B cell (primary cell): ENCODE measurements at regions not wholly inside any gene's neighbourhood (a gene's known extent, or its start where the extent isn't known, plus 50 kb on each side); places are given as distances from the start of the nearest gene placed in this dataset.

Experiments
- ATAC-seq: fragments of 200-7000 bp; cut with Tn5 transposase; one replicate; pipeline ENCODE4 v1.10.0; 2021; ENCODE audit warnings: low read depth, mild to moderate bottlenecking, moderate number of reproducible peaks, moderate library complexity
- CTCF ChIA-PET: fragments of 350-600 bp; sonication (Branson Sonifier 250); formaldehyde crosslinking; loops from one replicate; lab custom pipeline; 2021; ENCODE audit warnings: antibody characterized with exemption, inconsistent platforms; lab: Charles Lee
- POLR2A ChIA-PET: fragments of 350-600 bp; sonication (Branson Sonifier 250); formaldehyde crosslinking; loops from one replicate; lab custom pipeline; 2021; ENCODE audit warnings: antibody characterized with exemption; lab: Charles Lee
- DNase-seq: peaks from one replicate; pipeline ENCODE4 v3.0.0; 2013
- H2AFZ ChIP-seq: 2 replicates; pipeline ENCODE4 v1.6.1; 2012; ENCODE audit warnings: mild to moderate bottlenecking, low read depth, low read length; ENCODE audit not compliant: insufficient read depth, poor library complexity, severe bottlenecking
- H3K27ac ChIP-seq, 2 donors: 1 replicate in 1 of 2; 2 replicates in 1 of 2; pipeline ENCODE4 v1.5.1; 2012 to 2013; ENCODE audit warnings: low read length in 2 of 2, mild to moderate bottlenecking in 2 of 2, moderate library complexity in 1 of 2
- H3K27me3 ChIP-seq, 4 experiments: fragments of 200-600 bp in 1 of 4; sonication (generic) in 1 of 4; replicated peaks in 1 of 4; 1 replicate in 2 of 4; 2 replicates in 2 of 4; pipeline versions ENCODE4 v1.6.1 to v1.7.0; 2013 to 2016; ENCODE audit warnings: low read length in 3 of 4, mild to moderate bottlenecking in 2 of 4, mixed read lengths in 1 of 4, moderate library complexity in 1 of 4; ENCODE audit not compliant: insufficient read depth in 4 of 4, control insufficient read depth in 3 of 4; ENCODE audit errors: control extremely low read depth in 1 of 4
- H3K36me3 ChIP-seq, 2 experiments: replicated peaks in 1 of 2; 1 replicate in 1 of 2; 2 replicates in 1 of 2; pipeline versions ENCODE4 v1.6.1 to v1.7.1; 2013; ENCODE audit warnings: low read length in 1 of 2; ENCODE audit not compliant: insufficient read depth in 2 of 2, control insufficient read depth in 1 of 2; ENCODE audit errors: control extremely low read depth in 1 of 2, extremely low read depth in 1 of 2
- H3K4me1 ChIP-seq, 2 donors: fragments of 200-600 bp in 1 of 2; sonication (generic) in 1 of 2; 1 replicate in 1 of 2; 2 replicates in 1 of 2; pipeline versions ENCODE4 v1.5.1 to v1.6.1; 2013 to 2017; ENCODE audit warnings: low read length in 2 of 2; ENCODE audit not compliant: control insufficient read depth in 2 of 2, insufficient read depth in 2 of 2
- H3K4me2 ChIP-seq: replicated peaks from 2 replicates; pipeline ENCODE3; 2012; ENCODE audit warnings: mild to moderate bottlenecking, low read depth, low read length; ENCODE audit not compliant: poor library complexity, severe bottlenecking
- H3K4me3 ChIP-seq, 5 experiments: fragments of 200-600 bp in 1 of 5; sonication (generic) in 1 of 5; 1 replicate in 3 of 5; 2 replicates in 2 of 5; pipeline versions ENCODE4 v1.5.1 to v1.7.0; 2011 to 2016; ENCODE audit warnings: low read length in 4 of 5, mild to moderate bottlenecking in 4 of 5, low read depth in 2 of 5, control low read depth in 1 of 5, moderate library complexity in 1 of 5; ENCODE audit not compliant: insufficient read depth in 1 of 5; ENCODE audit errors: control extremely low read depth in 1 of 5, extremely low read depth in 1 of 5
- H3K79me2 ChIP-seq: fragments of 200-600 bp; sonication (generic); one replicate; pipeline ENCODE4 v1.6.0; 2016; ENCODE audit warnings: low read length; ENCODE audit not compliant: control insufficient read depth, insufficient read depth
- H3K9ac ChIP-seq: fragments of 200-600 bp; sonication (generic); 2 replicates; pipeline ENCODE4 v1.6.1; 2017; ENCODE audit warnings: mild to moderate bottlenecking, low read length, moderate library complexity
- H3K9me3 ChIP-seq, 3 donors: one replicate each; pipeline versions ENCODE4 v1.6.1 to v1.7.1; 2013; ENCODE audit warnings: low read length in 2 of 3; ENCODE audit not compliant: control insufficient read depth in 2 of 3, insufficient read depth in 1 of 3; ENCODE audit errors: control extremely low read depth in 1 of 3
- H4K20me1 ChIP-seq: 2 replicates; pipeline ENCODE4 v1.6.0; 2012; ENCODE audit warnings: mild to moderate bottlenecking, low read length; ENCODE audit not compliant: insufficient read depth, control insufficient read depth, poor library complexity, severe bottlenecking
- H3K27ac Mint-ChIP-seq: one replicate; pipeline ENCODE4 v1.8.0; 2021; ENCODE audit warnings: mixed read lengths
- H3K27me3 Mint-ChIP-seq: one replicate; pipeline ENCODE4 v1.8.0; 2021; ENCODE audit warnings: mixed read lengths
- H3K4me1 Mint-ChIP-seq: one replicate; pipeline ENCODE4 v1.8.0; 2021; ENCODE audit warnings: mixed read lengths
- H3K4me3 Mint-ChIP-seq: one replicate; pipeline ENCODE4 v1.8.0; 2021; ENCODE audit warnings: mixed read lengths
- H3K9me3 Mint-ChIP-seq: one replicate; pipeline ENCODE4 v1.8.0; 2022; ENCODE audit warnings: mixed read lengths; ENCODE audit not compliant: insufficient read depth
- CTCF ChIP-seq: fragments of 200-600 bp; IDR thresholded peaks from one replicate; pipeline ENCODE4 v1.8.0; 2022; ENCODE audit warnings: antibody characterized with exemption, mild to moderate bottlenecking
- EZH2 ChIP-seq: IDR thresholded peaks from 2 replicates; pipeline ENCODE4 v1.6.1; 2012; ENCODE audit warnings: borderline replicate concordance, low read depth, mild to moderate bottlenecking, moderate library complexity, low read length; ENCODE audit not compliant: insufficient read depth, poor library complexity, severe bottlenecking
- WGBS: methylation state at CpG from one replicate; pipeline ENCODE4 v1.1.5; 2013; ENCODE audit warnings: missing lambda C conversion rate; ENCODE audit not compliant: insufficient coverage; 5-methylcytosine and 5-hydroxymethylcytosine counted together
- intact Hi-C: fragments of 100-400 bp; cut with micrococcal nuclease; formaldehyde crosslinking; loops from one replicate; pipeline ENCODE4 v1.10.0; 2022

GRCh38 chr12:89878950-89879349, 170.3 kb upstream of the ATP2B1 start:
- H3K9ac ChIP-seq: peak overlapping the region; percentile 58
- DNase-seq: peak; percentile 46
- POLR2A ChIA-PET: interaction anchor here (0.9 to 1.1 kb wide), 2 partner anchors 15 to 169 kb away, joined by 4 read pairs; partner anchors contain the start of gene ATP2B1

More at GRCh38 chr12:89878950-89879349, 170.3 kb upstream of the ATP2B1 start:
- Mint-ChIP-seq H3K9me3 (no peaks in the 10 kb centered on the region), H3K27ac (peak overlapping the region; percentile 78), H3K4me3 (peak overlapping the region; percentile 74), H3K4me1 (peaks cover 69% of the 10 kb centered on the region), H3K27me3 (no peaks in the 10 kb centered on the region)
- CTCF ChIA-PET: interaction anchor here (0.8 to 0.9 kb wide), 2 partner anchors 15 to 21 kb away, joined by 3 to 4 read pairs; no protein-coding TSS in a partner anchor
- H2AFZ ChIP-seq: peak overlapping the region; percentile 20
- TF ChIP-seq CTCF (no peak), EZH2 (no peak)
- ATAC-seq: no peak
- peaks cover 48 to 52% of the 10 kb centered on the region in 2 donors for H3K4me1 ChIP-seq
- H3K27ac ChIP-seq: peak overlapping the region; percentile 94 to 95
- peak overlapping the region in 2 of 5 experiments; percentile 33 to 58 for H3K4me3 ChIP-seq
- no peaks in the 10 kb centered on the region for H3K36me3 ChIP-seq
- H3K79me2 ChIP-seq: no peaks in the 10 kb centered on the region
- no CpG with 5 or more reads among the region's 2 CpGs for WGBS
- intact Hi-C loops: no loop called here
- peak overlapping the region; percentile 75 for H3K4me2 ChIP-seq
- no peaks in the 10 kb centered on the region for H4K20me1 ChIP-seq
- H3K27me3 ChIP-seq: no peaks in the 10 kb centered on the region
- H3K9me3 ChIP-seq: no peaks in the 10 kb centered on the region
